ENCODE measurements at regions not wholly inside any gene's neighbourhood (a gene's known extent, or its start where the extent isn't known, plus 50 kb on each side); places are given as distances from the start of the nearest gene placed in this dataset.
"Not testable (repeated sequence)": the region's sequence is repeated elsewhere in the genome, so short reads cannot be mapped to it uniquely, and the experiment has no call there.

DNA sequence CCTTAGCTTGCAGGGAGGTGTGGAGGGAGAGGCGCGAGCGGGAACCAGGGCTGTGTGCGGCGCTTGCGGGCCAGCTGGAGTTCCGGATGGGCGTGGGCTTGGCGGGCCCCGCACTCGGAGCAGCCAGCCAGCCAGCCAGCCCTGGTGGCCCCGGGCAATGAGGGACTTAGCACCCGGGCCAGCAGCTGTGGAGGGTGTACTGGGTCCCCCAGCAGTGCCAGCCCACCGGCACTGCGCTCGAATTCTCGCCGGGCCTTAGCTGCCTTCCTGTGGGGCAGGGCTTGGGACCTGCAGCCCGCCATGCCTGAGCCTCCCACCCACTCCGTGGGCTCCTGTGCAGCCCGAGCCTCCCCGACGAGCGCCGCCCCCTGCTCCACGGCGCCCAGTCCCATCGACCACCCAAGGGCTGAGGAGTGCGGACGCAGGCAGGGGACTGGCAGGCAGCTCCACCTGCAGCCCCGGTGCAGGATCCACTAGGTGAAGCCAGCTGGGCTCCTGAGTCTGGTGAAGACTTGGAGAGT, 462.2 kb downstream of the ACTL7B start:
- TF ChIP-seq, protein P1, sequence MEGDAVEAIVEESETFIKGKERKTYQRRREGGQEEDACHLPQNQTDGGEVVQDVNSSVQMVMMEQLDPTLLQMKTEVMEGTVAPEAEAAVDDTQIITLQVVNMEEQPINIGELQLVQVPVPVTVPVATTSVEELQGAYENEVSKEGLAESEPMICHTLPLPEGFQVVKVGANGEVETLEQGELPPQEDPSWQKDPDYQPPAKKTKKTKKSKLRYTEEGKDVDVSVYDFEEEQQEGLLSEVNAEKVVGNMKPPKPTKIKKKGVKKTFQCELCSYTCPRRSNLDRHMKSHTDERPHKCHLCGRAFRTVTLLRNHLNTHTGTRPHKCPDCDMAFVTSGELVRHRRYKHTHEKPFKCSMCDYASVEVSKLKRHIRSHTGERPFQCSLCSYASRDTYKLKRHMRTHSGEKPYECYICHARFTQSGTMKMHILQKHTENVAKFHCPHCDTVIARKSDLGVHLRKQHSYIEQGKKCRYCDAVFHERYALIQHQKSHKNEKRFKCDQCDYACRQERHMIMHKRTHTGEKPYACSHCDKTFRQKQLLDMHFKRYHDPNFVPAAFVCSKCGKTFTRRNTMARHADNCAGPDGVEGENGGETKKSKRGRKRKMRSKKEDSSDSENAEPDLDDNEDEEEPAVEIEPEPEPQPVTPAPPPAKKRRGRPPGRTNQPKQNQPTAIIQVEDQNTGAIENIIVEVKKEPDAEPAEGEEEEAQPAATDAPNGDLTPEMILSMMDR (IDR thresholded peaks at IDR 0.05; ENCODE audit: low read depth, low read length) = not testable (repeated sequence)
- TF ChIP-seq EZH2phosphoT487 (IDR thresholded peaks at IDR 0.05; ENCODE audit: low read depth) = not testable (repeated sequence)
